ENCODE measurements at regions not wholly inside any gene's neighbourhood (a gene's known extent, or its start where the extent isn't known, plus 50 kb on each side); places are given as distances from the start of the nearest gene placed in this dataset.

- TF ChIP-seq CTCF (IDR thresholded peaks at IDR 0.05 in 4 of 5, conservative IDR thresholded peaks at IDR 0.05 in 1 of 5): no peak
- TF ChIP-seq POLR2A (IDR thresholded peaks at IDR 0.05): no peak
Measured at GRCh38 chr6:81049425-81050042, 702.9 kb downstream of the TENT5A start.

Data from gastrocnemius medialis (tissue), 4 donors.